ENCODE measurements at regions not wholly inside any gene's neighbourhood (a gene's known extent, or its start where the extent isn't known, plus 50 kb on each side); places are given as distances from the start of the nearest gene placed in this dataset.

GRCh38 chr5:158644301-158644700 is 455.4 kb downstream of the EBF1 start:
- no peaks in the 10 kb centered on the region for H3K9me3 Mint-ChIP-seq
- H3K27ac Mint-ChIP-seq (ENCODE audit: unreplicated experiment) = no peak overlapping the region
- H3K36me3 Mint-ChIP-seq (ENCODE audit: low read depth) = no peaks in the 10 kb centered on the region
- TF ChIP-seq CTCF (conservative IDR thresholded peaks at IDR 0.05) = no peak
- no peaks in the 10 kb centered on the region for H3K27me3 Mint-ChIP-seq (ENCODE audit: low read depth)
- H3K4me1 Mint-ChIP-seq = no peaks in the 10 kb centered on the region
- DNase-seq (ENCODE audit: low read depth, low spot score) = no peak
- no peak overlapping the region for H3K4me3 Mint-ChIP-seq

- Mint-ChIP-seq H3K4me3 (no peak overlapping the region), H3K27ac (ENCODE audit: unreplicated experiment) (no peak overlapping the region), H3K27me3 (ENCODE audit: low read depth) (no peaks in the 10 kb centered on the region), H3K9me3 (no peaks in the 10 kb centered on the region), H3K36me3 (ENCODE audit: low read depth) (no peaks in the 10 kb centered on the region), H3K4me1 (no peaks in the 10 kb centered on the region)
- DNase-seq (ENCODE audit: low read depth, low spot score) = no peak
- no peak for TF ChIP-seq CTCF (conservative IDR thresholded peaks at IDR 0.05)
Measured at GRCh38 chr5:158643840-158644239, 455.9 kb downstream of the EBF1 start.

- TF ChIP-seq CTCF (conservative IDR thresholded peaks at IDR 0.05) = no peak
- no peaks in the 10 kb centered on the region for H3K27me3 Mint-ChIP-seq (ENCODE audit: low read depth)
- H3K4me3 Mint-ChIP-seq = no peak overlapping the region
- DNase-seq (ENCODE audit: low read depth, low spot score) = no peak
- no peaks in the 10 kb centered on the region for H3K4me1 Mint-ChIP-seq
- H3K9me3 Mint-ChIP-seq = no peaks in the 10 kb centered on the region
- H3K36me3 Mint-ChIP-seq (ENCODE audit: low read depth) = no peaks in the 10 kb centered on the region
- H3K27ac Mint-ChIP-seq (ENCODE audit: unreplicated experiment) = no peak overlapping the region
Measured at GRCh38 chr5:158642879-158643278, 456.8 kb downstream of the EBF1 start.

GRCh38 chr5:158641016-158641415 is 458.7 kb downstream of the EBF1 start:
- H3K27ac Mint-ChIP-seq (ENCODE audit: unreplicated experiment) = no peak overlapping the region
- DNase-seq (ENCODE audit: low read depth, low spot score) = no peak
- no peak for TF ChIP-seq CTCF (conservative IDR thresholded peaks at IDR 0.05)
- H3K4me3 Mint-ChIP-seq = no peak overlapping the region
- no peaks in the 10 kb centered on the region for H3K27me3 Mint-ChIP-seq (ENCODE audit: low read depth)
- no peaks in the 10 kb centered on the region for H3K36me3 Mint-ChIP-seq (ENCODE audit: low read depth)
- H3K4me1 Mint-ChIP-seq = no peaks in the 10 kb centered on the region
- no peaks in the 10 kb centered on the region for H3K9me3 Mint-ChIP-seq

- no peak for TF ChIP-seq CTCF (conservative IDR thresholded peaks at IDR 0.05)
- Mint-ChIP-seq H3K4me1 (no peaks in the 10 kb centered on the region), H3K9me3 (no peaks in the 10 kb centered on the region), H3K27me3 (ENCODE audit: low read depth) (no peaks in the 10 kb centered on the region), H3K4me3 (no peak overlapping the region), H3K36me3 (ENCODE audit: low read depth) (no peaks in the 10 kb centered on the region), H3K27ac (ENCODE audit: unreplicated experiment) (no peak overlapping the region)
- no peak for DNase-seq (ENCODE audit: low read depth, low spot score)
Measured at GRCh38 chr5:158640593-158640980, 459.1 kb downstream of the EBF1 start.

Data from neural crest cell (in vitro differentiated cells).